Right lobe of liver (tissue), 6 donors: ENCODE measurements at regions not wholly inside any gene's neighbourhood (a gene's known extent, or its start where the extent isn't known, plus 50 kb on each side); places are given as distances from the start of the nearest gene placed in this dataset.

ENCODE experiments used
- ATAC-seq, 4 donors: fragments of 200-7000 bp; cut with Tn5 transposase; one replicate each; pipeline ENCODE4 v1.9.1; 2020; ENCODE audit warnings: mild to moderate bottlenecking in 4 of 4, moderate library complexity in 4 of 4
- DNase-seq, 3 donors: peaks; one replicate each; pipeline ENCODE4 v3.0.0-alpha.2; 2020
- H3K27ac ChIP-seq, 3 donors: fragments of 200-600 bp; one replicate each; pipeline ENCODE4 v1.8.0; 2022
- H3K27me3 ChIP-seq, 2 donors: fragments of 200-600 bp; one replicate each; pipeline ENCODE4 v1.8.0; 2022
- H3K36me3 ChIP-seq, 4 donors: fragments of 200-600 bp; sonication (generic) in 1 of 4; one replicate each; pipeline versions ENCODE4 v1.5.1 to v1.8.0; 2017 to 2022; ENCODE audit warnings: control low read depth in 1 of 4
- H3K4me1 ChIP-seq, 4 donors: fragments of 200-600 bp; sonication (generic) in 1 of 4; one replicate each; pipeline versions ENCODE4 v1.5.1 to v1.8.0; 2017 to 2022; ENCODE audit warnings: control low read depth in 1 of 4
- H3K4me3 ChIP-seq, 3 donors: fragments of 200-600 bp; one replicate each; pipeline ENCODE4 v1.8.0; 2022
- H3K9me3 ChIP-seq, 4 donors: fragments of 200-600 bp; sonication (generic) in 1 of 4; one replicate each; pipeline versions ENCODE4 v1.5.1 to v1.8.0; 2017 to 2022; ENCODE audit warnings: control low read depth in 1 of 4
- POLR2A ChIP-seq: fragments of 450-650 bp; IDR thresholded peaks from one replicate; pipeline ENCODE4 v1.6.1; 2017; ENCODE audit warnings: antibody characterized with exemption, mild to moderate bottlenecking
- WGBS: methylation state at CpG from one replicate; pipeline ENCODE4 v1.1.6; 2018; ENCODE audit warnings: low coverage, low lambda C conversion rate; ENCODE audit not compliant: insufficient coverage; ENCODE audit errors: missing lambda C conversion rate; 5-methylcytosine and 5-hydroxymethylcytosine counted together
- intact Hi-C, 2 donors: fragments of 100-400 bp; cut with DNase I; formaldehyde crosslinking; loops; one replicate each; pipeline versions ENCODE4 v1.11.2 to v1.14.1; 2022
- TF ChIP-seq, protein P1 (sequence below), 4 donors: fragments of 200-600 bp in 3 of 4; fragments of 450-650 bp in 1 of 4; IDR thresholded peaks; one replicate each; pipeline versions ENCODE4 v1.5.1 to v1.8.0; 2016 to 2022; ENCODE audit warnings: antibody characterized with exemption in 4 of 4, mild to moderate bottlenecking in 2 of 4
- donor health status: DM: no; HTN: yes; CAD: no.
- donor health status: DM: no; HTN: no; CAD: no.
- donor health status: DM: no; HTN: no; CAD: no.
- donor health status: DM: no; HTN: yes; CAD: no.
- donor health status: DM: no; HTN: yes; CAD: no.

DNA sequence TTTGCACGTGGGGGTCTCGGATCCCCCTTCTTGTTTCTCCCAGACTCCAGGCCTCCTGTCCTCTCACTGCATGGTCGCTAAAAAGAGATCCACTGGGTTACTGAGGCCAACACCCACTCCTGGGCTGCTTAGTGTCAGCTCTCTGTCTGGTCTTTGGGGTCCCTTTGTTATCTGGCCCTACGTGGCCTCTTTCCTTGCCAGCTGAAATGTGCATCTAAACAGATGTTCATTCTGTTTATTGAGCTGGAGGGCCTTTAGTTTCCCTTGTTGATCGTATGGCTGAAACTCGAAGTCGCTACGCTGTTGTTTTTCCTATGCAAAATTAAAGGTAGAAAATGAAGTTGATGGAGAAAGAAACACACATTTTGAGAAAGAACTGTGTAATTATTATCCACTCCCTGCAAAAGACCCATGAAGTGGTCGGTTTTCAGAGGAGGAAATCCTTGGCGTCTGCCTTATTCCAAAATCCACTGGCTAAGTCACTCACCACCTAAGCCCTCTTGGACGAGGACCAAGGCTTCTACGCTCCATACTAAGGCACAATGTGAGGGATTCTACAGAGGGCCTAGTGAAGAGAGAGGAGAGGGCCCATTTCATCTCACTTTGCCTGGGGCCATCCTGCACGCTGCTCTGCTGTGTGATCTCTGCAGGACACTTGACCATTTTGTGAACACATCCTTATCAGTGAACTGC lies 105.3 kb downstream of the GLI2 start:
- intact Hi-C loops, result no loop called here
- no peak for TF ChIP-seq POLR2A
- TF ChIP-seq, protein P1, sequence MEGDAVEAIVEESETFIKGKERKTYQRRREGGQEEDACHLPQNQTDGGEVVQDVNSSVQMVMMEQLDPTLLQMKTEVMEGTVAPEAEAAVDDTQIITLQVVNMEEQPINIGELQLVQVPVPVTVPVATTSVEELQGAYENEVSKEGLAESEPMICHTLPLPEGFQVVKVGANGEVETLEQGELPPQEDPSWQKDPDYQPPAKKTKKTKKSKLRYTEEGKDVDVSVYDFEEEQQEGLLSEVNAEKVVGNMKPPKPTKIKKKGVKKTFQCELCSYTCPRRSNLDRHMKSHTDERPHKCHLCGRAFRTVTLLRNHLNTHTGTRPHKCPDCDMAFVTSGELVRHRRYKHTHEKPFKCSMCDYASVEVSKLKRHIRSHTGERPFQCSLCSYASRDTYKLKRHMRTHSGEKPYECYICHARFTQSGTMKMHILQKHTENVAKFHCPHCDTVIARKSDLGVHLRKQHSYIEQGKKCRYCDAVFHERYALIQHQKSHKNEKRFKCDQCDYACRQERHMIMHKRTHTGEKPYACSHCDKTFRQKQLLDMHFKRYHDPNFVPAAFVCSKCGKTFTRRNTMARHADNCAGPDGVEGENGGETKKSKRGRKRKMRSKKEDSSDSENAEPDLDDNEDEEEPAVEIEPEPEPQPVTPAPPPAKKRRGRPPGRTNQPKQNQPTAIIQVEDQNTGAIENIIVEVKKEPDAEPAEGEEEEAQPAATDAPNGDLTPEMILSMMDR (IDR thresholded peaks at IDR 0.05), result no peak
- Histone ChIP-seq H3K9me3 (no peaks in the 10 kb centered on the region), H3K27me3 (no peaks in the 10 kb centered on the region), H3K4me1 (no peaks in the 10 kb centered on the region), H3K27ac (no peak overlapping the region), H3K4me3 (no peak overlapping the region), H3K36me3 (no peaks in the 10 kb centered on the region)
- no peak for ATAC-seq
- DNase-seq, result no peak
- WGBS, result 63% methylated on average over 10 of the region's 13 CpGs

DNA sequence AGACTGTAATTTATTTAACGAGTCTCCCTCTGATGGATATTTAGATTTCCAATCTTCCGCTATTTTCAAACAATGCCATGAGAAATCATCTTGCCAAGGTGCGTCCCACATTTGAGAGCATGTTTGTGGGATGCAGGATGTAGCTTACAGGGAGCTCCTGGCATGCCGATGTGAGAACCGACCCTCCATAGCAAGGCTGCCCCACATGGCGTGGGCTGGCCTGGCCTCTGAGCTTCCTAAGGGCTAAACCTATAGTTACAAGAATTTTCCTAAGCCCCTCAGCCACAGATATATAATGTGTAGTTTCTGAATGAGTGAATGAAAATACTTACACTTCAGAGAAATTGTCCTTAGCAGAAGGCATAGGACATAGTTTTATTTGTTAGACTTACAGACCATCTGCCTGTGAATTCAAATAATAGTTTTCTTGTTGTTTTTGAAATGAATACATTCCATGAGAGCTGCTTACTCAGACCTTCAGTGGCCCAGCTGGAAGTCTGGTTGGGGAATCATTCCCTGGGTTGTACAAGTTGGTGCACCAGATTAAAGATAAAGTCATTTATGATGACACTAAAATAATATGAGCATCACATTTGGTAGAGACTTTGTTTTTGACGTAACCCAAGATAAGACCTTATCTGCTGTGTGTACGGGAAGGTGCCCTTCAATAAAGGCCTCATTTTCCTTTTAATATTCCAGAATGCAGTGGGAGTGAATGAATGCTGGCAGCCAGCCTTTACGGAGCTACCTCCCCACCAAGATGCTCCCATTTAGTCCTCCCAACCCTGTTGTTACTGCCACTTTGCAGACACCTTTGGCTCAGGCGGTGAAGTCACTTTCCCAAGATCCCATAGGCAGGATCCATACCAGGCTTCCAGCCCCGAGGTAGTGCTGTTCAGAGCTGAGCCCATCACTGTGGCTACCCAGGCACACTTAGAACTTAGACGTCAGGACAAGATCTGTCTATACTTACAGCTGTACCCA lies 107.1 kb downstream of the GLI2 start:
- no peak overlapping the region for H3K27ac ChIP-seq
- no peak overlapping the region for H3K4me3 ChIP-seq
- WGBS, result 65% methylated on average over 9 of the region's 12 CpGs
- DNase-seq (peak in 1 of 3 donors; percentile 10), ATAC-seq (no peak)
- TF ChIP-seq, protein P1 (IDR thresholded peaks at IDR 0.05), result no peak
- H3K9me3 ChIP-seq, result no peaks in the 10 kb centered on the region
- no peaks in the 10 kb centered on the region for H3K4me1 ChIP-seq
- intact Hi-C loops, result no loop called here
- no peaks in the 10 kb centered on the region for H3K27me3 ChIP-seq
- H3K36me3 ChIP-seq, result no peaks in the 10 kb centered on the region

DNA sequence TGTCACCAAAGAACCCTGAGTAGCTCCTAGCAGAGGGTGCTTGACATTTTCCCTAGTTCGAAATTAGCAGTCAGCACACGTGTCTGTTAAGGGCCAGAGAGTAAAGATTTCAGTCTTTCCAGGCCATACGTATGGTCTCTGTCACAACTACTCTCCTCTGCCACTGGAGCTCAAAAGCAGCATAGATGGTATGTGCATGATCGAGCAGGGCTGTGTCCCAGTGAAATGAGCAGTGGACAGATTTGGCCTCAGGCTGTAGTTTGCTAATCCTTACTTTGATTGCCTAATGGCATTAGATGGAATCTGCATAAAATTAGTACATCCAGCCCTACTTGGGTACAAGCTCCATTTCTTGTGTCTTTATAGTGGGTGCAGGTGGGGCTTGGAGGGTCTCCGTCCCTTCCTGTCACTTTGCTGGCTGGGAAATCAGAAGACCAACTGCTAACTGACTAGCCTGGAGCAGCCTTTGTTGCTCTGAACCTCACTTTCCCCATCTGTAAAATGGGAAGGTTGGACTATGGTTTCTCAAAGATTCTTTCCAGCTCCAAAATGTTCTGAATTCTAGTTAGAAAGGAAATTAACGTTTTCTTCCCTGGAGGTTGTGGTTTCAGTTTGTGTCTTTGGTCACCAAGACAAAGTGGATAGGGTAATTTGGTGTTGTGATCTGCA lies 108.5 kb downstream of the GLI2 start:
- no peak for ATAC-seq
- Histone ChIP-seq H3K36me3 (no peaks in the 10 kb centered on the region), H3K4me1 (no peaks in the 10 kb centered on the region), H3K9me3 (no peaks in the 10 kb centered on the region), H3K4me3 (no peak overlapping the region), H3K27ac (no peak overlapping the region), H3K27me3 (no peaks in the 10 kb centered on the region)
- intact Hi-C loops, result no loop called here
- WGBS, result 51% methylated on average over 5 of the region's 6 CpGs
- no peak for DNase-seq
- no peak for TF ChIP-seq POLR2A
- TF ChIP-seq, protein P1 (IDR thresholded peaks at IDR 0.05), result no peak

DNA sequence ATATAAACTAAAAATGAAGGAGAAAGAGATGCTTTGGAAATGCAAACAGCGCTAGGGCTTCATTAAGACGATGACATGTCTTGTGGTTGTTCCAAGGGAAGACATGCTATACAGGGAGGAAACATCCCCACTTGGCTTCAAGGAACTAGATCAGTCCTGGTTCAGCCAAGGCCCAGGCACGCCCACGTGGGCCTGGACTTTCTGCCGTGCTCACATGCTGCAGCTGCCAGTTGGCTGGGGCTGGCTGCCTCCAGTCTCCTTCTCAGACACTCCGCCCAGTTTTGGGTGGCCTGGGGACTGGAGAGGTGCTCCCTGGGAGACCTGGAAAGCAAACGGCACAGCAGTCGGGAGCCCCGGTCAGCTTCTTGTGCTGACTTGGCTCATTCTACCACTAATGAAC lies 109.6 kb downstream of the GLI2 start:
- 80% methylated on average over 1 of the region's 9 CpGs for WGBS
- no peaks in the 10 kb centered on the region for H3K9me3 ChIP-seq
- H3K36me3 ChIP-seq, result no peaks in the 10 kb centered on the region
- H3K4me3 ChIP-seq, result no peak overlapping the region
- TF ChIP-seq, protein P1 (IDR thresholded peaks at IDR 0.05), result no peak
- TF ChIP-seq POLR2A, result no peak
- DNase-seq, result no peak
- no peak for ATAC-seq
- intact Hi-C loops, result no loop called here
- H3K27ac ChIP-seq, result no peak overlapping the region
- H3K4me1 ChIP-seq, result no peaks in the 10 kb centered on the region
- no peaks in the 10 kb centered on the region for H3K27me3 ChIP-seq
